Glutamatergic neuron (in vitro differentiated cells): ENCODE measurements at regions not wholly inside any gene's neighbourhood (a gene's known extent, or its start where the extent isn't known, plus 50 kb on each side); places are given as distances from the start of the nearest gene placed in this dataset.

Experiments used
- DNase-seq: peaks from one replicate; pipeline ENCODE4 v3.0.0; 2022
- H3K27ac Mint-ChIP-seq: one replicate; pipeline ENCODE4 v1.8.0; 2020; ENCODE audit warnings: mild to moderate bottlenecking, mixed read lengths, inconsistent platforms; ENCODE audit not compliant: unreplicated experiment
- H3K27me3 Mint-ChIP-seq: one replicate; pipeline ENCODE4 v1.8.0; 2020; ENCODE audit warnings: mild to moderate bottlenecking, moderate library complexity, mixed read lengths, inconsistent platforms; ENCODE audit not compliant: unreplicated experiment
- H3K36me3 Mint-ChIP-seq: one replicate; pipeline ENCODE4 v1.8.0; 2020; ENCODE audit warnings: mild to moderate bottlenecking, mixed read lengths, inconsistent platforms; ENCODE audit not compliant: unreplicated experiment
- H3K4me1 Mint-ChIP-seq: one replicate; pipeline ENCODE4 v1.8.0; 2020; ENCODE audit warnings: mild to moderate bottlenecking, low read depth, mixed read lengths, inconsistent platforms; ENCODE audit not compliant: unreplicated experiment
- H3K4me3 Mint-ChIP-seq: one replicate; pipeline ENCODE4 v1.8.0; 2020; ENCODE audit warnings: mild to moderate bottlenecking, mixed read lengths, inconsistent platforms; ENCODE audit not compliant: unreplicated experiment
- H3K9me3 Mint-ChIP-seq: one replicate; pipeline ENCODE4 v1.8.0; 2020; ENCODE audit warnings: mild to moderate bottlenecking, moderate library complexity, mixed read lengths, inconsistent platforms; ENCODE audit not compliant: unreplicated experiment
- CTCF ChIP-seq: fragments of 200-600 bp; sonication (generic); IDR thresholded peaks from one replicate; pipeline ENCODE4 v1.5.0; 2021; ENCODE audit not compliant: partially characterized antibody, unreplicated experiment

GRCh38 chr6:112865131-112865530, 518.0 kb downstream of the RFPL4B start:
- peaks cover 7% of the 10 kb centered on the region for H3K36me3 Mint-ChIP-seq
- H3K9me3 Mint-ChIP-seq = peaks cover 3% of the 10 kb centered on the region
- no peaks in the 10 kb centered on the region for H3K4me1 Mint-ChIP-seq
- TF ChIP-seq CTCF = no peak
- no peak for DNase-seq
- H3K27ac Mint-ChIP-seq = no peak overlapping the region
- H3K27me3 Mint-ChIP-seq = no peaks in the 10 kb centered on the region
- H3K4me3 Mint-ChIP-seq = no peak overlapping the region

- Mint-ChIP-seq H3K4me1 (peaks cover 3% of the 10 kb centered on the region), H3K9me3 (peaks cover 12% of the 10 kb centered on the region), H3K27ac (no peak overlapping the region), H3K36me3 (peaks cover 14% of the 10 kb centered on the region), H3K4me3 (no peak overlapping the region), H3K27me3 (peaks cover 3% of the 10 kb centered on the region)
- TF ChIP-seq CTCF = no peak
- no peak for DNase-seq
Measured at GRCh38 chr6:112874881-112875280, 527.8 kb downstream of the RFPL4B start.

GRCh38 chr6:112877134-112878100, 530.3 kb downstream of the RFPL4B start:
- no peak for DNase-seq
- peaks cover 3% of the 10 kb centered on the region for H3K27me3 Mint-ChIP-seq
- no peaks in the 10 kb centered on the region for H3K36me3 Mint-ChIP-seq
- no peak overlapping the region for H3K4me3 Mint-ChIP-seq
- TF ChIP-seq CTCF = no peak
- H3K9me3 Mint-ChIP-seq = peaks cover 6% of the 10 kb centered on the region
- peaks cover 10% of the 10 kb centered on the region for H3K4me1 Mint-ChIP-seq
- no peak overlapping the region for H3K27ac Mint-ChIP-seq

- H3K36me3 Mint-ChIP-seq = no peaks in the 10 kb centered on the region
- H3K27ac Mint-ChIP-seq = no peak overlapping the region
- no peak overlapping the region for H3K4me3 Mint-ChIP-seq
- TF ChIP-seq CTCF = no peak
- peak; percentile 24 for DNase-seq
- H3K4me1 Mint-ChIP-seq = peaks cover 8% of the 10 kb centered on the region
- no peaks in the 10 kb centered on the region for H3K27me3 Mint-ChIP-seq
- H3K9me3 Mint-ChIP-seq = peaks cover 4% of the 10 kb centered on the region
Measured at GRCh38 chr6:112879920-112880413, 532.8 kb downstream of the RFPL4B start.

- Mint-ChIP-seq H3K27me3 (no peaks in the 10 kb centered on the region), H3K9me3 (peaks cover 4% of the 10 kb centered on the region), H3K36me3 (no peaks in the 10 kb centered on the region), H3K4me1 (peaks cover 8% of the 10 kb centered on the region), H3K27ac (no peak overlapping the region), H3K4me3 (no peak overlapping the region)
- TF ChIP-seq CTCF = no peak
- DNase-seq = no peak
Measured at GRCh38 chr6:112881027-112881426, 533.9 kb downstream of the RFPL4B start.
